GM23248 (cell line): ENCODE measurements at regions not wholly inside any gene's neighbourhood (a gene's known extent, or its start where the extent isn't known, plus 50 kb on each side); places are given as distances from the start of the nearest gene placed in this dataset.

Experiments
- DNase-seq: peaks from one replicate; pipeline ENCODE4 v3.0.0-alpha.2; 2015
- H2AFZ ChIP-seq: fragments of 200-600 bp; sonication (generic); 2 replicates; pipeline ENCODE4 v1.6.1; 2016; ENCODE audit warnings: antibody characterized with exemption
- H3F3A ChIP-seq: fragments of 200-600 bp; sonication (generic); 2 replicates; pipeline ENCODE4 v1.6.1; 2016; ENCODE audit warnings: mild to moderate bottlenecking, antibody characterized with exemption, mixed run types; ENCODE audit not compliant: insufficient read depth
- H3K27ac ChIP-seq: fragments of 200-600 bp; sonication (generic); 2 replicates; pipeline ENCODE4 v1.5.1; 2016; ENCODE audit warnings: mild to moderate bottlenecking
- H3K27me3 ChIP-seq: fragments of 200-600 bp; sonication (generic); replicated peaks from 2 replicates; pipeline ENCODE4 v1.6.1; 2016; ENCODE audit warnings: mild to moderate bottlenecking; ENCODE audit not compliant: insufficient read depth
- H3K36me3 ChIP-seq: fragments of 200-600 bp; sonication (generic); 2 replicates; pipeline ENCODE4 v1.6.1; 2016; ENCODE audit warnings: low read depth, mild to moderate bottlenecking
- H3K4me1 ChIP-seq: fragments of 200-600 bp; sonication (generic); 2 replicates; pipeline ENCODE4 v1.6.1; 2016; ENCODE audit warnings: mild to moderate bottlenecking; ENCODE audit not compliant: insufficient read depth
- H3K4me2 ChIP-seq: fragments of 200-600 bp; sonication (generic); one replicate; pipeline ENCODE4 v1.6.1; 2016; ENCODE audit warnings: mild to moderate bottlenecking; ENCODE audit not compliant: unreplicated experiment
- H3K4me3 ChIP-seq: fragments of 200-600 bp; sonication (generic); 2 replicates; pipeline ENCODE4 v1.5.1; 2016; ENCODE audit warnings: mild to moderate bottlenecking
- H3K79me2 ChIP-seq: fragments of 200-600 bp; sonication (generic); 2 replicates; pipeline ENCODE4 v1.6.1; 2016; ENCODE audit warnings: mild to moderate bottlenecking; ENCODE audit not compliant: insufficient read depth
- H3K9ac ChIP-seq: fragments of 200-600 bp; sonication (generic); 2 replicates; pipeline ENCODE4 v1.6.1; 2016; ENCODE audit warnings: mild to moderate bottlenecking
- H3K9me2 ChIP-seq: fragments of 200-600 bp; sonication (generic); 2 replicates; pipeline ENCODE4 v1.6.1; 2016; ENCODE audit warnings: mixed run types, mild to moderate bottlenecking, moderate library complexity; ENCODE audit not compliant: insufficient read depth
- H3K9me3 ChIP-seq: fragments of 200-600 bp; sonication (generic); one replicate; pipeline ENCODE4 v1.6.1; 2017; ENCODE audit warnings: low read depth
- H4K20me1 ChIP-seq: fragments of 200-600 bp; sonication (generic); 2 replicates; pipeline ENCODE4 v1.6.0; 2016; ENCODE audit not compliant: insufficient read depth
- EZH2 ChIP-seq: fragments of 200-600 bp; sonication (generic); IDR thresholded peaks from 2 replicates; pipeline ENCODE4 v1.6.1; 2018; ENCODE audit warnings: antibody characterized with exemption, mild to moderate bottlenecking; ENCODE audit not compliant: insufficient read depth, poor library complexity, severe bottlenecking
- EZH2phosphoT487 ChIP-seq: fragments of 200-600 bp; sonication (generic); IDR thresholded peaks from 2 replicates; pipeline ENCODE4 v1.6.1; 2018; ENCODE audit warnings: antibody characterized with exemption, moderate library complexity, mild to moderate bottlenecking, low read depth; ENCODE audit not compliant: insufficient read depth
- WGBS, 2 experiments: methylation state at CpG; one replicate each; pipeline ENCODE4 v1.1.6; 2015 to 2017; ENCODE audit warnings: low lambda C conversion rate in 2 of 2, low coverage in 1 of 2; ENCODE audit errors: missing lambda C conversion rate in 2 of 2; 5-methylcytosine and 5-hydroxymethylcytosine counted together
- in situ Hi-C: fragments of 300-500 bp; cut with MboI; formaldehyde crosslinking; loops from 2 replicates; pipeline ENCODE4 v1.15.0; 2020

DNA sequence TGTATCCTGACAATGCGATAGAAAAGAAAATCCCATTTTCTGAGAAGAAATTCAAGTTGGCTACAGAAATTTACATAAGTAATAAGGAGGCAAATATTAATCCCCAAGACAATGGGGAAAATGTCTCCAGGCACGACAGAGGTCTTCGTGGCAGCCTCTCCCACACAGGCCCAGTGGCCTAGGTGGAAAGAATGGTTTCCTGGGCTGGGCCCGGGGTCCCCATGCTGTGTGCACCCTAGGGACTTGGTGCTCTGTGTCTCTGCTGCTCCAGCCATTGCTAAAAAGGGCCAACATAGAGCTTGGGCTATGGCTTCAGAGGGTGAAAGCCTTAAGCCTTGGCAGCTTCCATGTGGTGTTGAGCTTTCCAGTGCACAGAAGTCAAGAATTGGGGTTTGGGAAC is 102.5 kb upstream of the LYPLAL1 start:
- H3K36me3 ChIP-seq: no peaks in the 10 kb centered on the region
- H3K9me3 ChIP-seq: no peaks in the 10 kb centered on the region
- no peaks in the 10 kb centered on the region for H3K27me3 ChIP-seq
- DNase-seq: no peak
- no peak overlapping the region for H3K27ac ChIP-seq
- 58 to 66% methylated on average over 4 of the region's 4 CpGs for WGBS, 2 experiments
- no peaks in the 10 kb centered on the region for H4K20me1 ChIP-seq
- no peak overlapping the region for H3K9ac ChIP-seq
- peaks cover 12% of the 10 kb centered on the region for H3K4me1 ChIP-seq
- no peaks in the 10 kb centered on the region for H3K79me2 ChIP-seq
- H2AFZ ChIP-seq: no peak overlapping the region
- no peak overlapping the region for H3K4me3 ChIP-seq
- H3K4me2 ChIP-seq: no peak overlapping the region
- H3F3A ChIP-seq: peaks cover 13% of the 10 kb centered on the region
- in situ Hi-C loops: loop anchor here (25.0 kb wide), 1 partner anchor 734 kb away; the partner anchor contains the start of gene TGFB2
- no peaks in the 10 kb centered on the region for H3K9me2 ChIP-seq
- TF ChIP-seq EZH2phosphoT487 (no peak), EZH2 (no peak)

- H4K20me1 ChIP-seq: no peaks in the 10 kb centered on the region
- in situ Hi-C loops: loop anchor here (25.0 kb wide), 1 partner anchor 735 kb away; the partner anchor contains the start of gene TGFB2
- WGBS, 2 experiments: 90 to 92% methylated on average over 5 of the region's 5 CpGs
- TF ChIP-seq EZH2phosphoT487 (no peak), EZH2 (no peak)
- H3F3A ChIP-seq: peaks cover 2% of the 10 kb centered on the region; the same call in 1 of the 2 replicates
- H3K9me3 ChIP-seq: no peaks in the 10 kb centered on the region
- H3K27ac ChIP-seq: no peak overlapping the region
- H3K79me2 ChIP-seq: no peaks in the 10 kb centered on the region
- H3K4me2 ChIP-seq: no peak overlapping the region
- no peaks in the 10 kb centered on the region for H3K9me2 ChIP-seq
- DNase-seq: no peak
- H3K4me3 ChIP-seq: no peak overlapping the region
- H2AFZ ChIP-seq: no peak overlapping the region
- H3K9ac ChIP-seq: no peak overlapping the region
- no peaks in the 10 kb centered on the region for H3K27me3 ChIP-seq
- 0 out of 2 replicates have a peak, but pooled peaks cover 2% of the 10 kb centered on the region for H3K4me1 ChIP-seq
- H3K36me3 ChIP-seq: no peaks in the 10 kb centered on the region
These were observed 101.3 kb upstream of the LYPLAL1 start for GRCh38 chr1:219072329-219072728.

GRCh38 chr1:219074084-219074728 is 99.5 kb upstream of the LYPLAL1 start:
- Histone ChIP-seq H3K27ac (no peak overlapping the region), H3F3A (no peaks in the 10 kb centered on the region), H3K4me2 (no peak overlapping the region), H3K9ac (no peak overlapping the region), H3K4me1 (no peaks in the 10 kb centered on the region), H3K4me3 (no peak overlapping the region), H3K9me3 (no peaks in the 10 kb centered on the region), H3K27me3 (no peaks in the 10 kb centered on the region), H3K79me2 (no peaks in the 10 kb centered on the region), H3K9me2 (no peaks in the 10 kb centered on the region), H3K36me3 (no peaks in the 10 kb centered on the region), H4K20me1 (no peaks in the 10 kb centered on the region), H2AFZ (no peak overlapping the region)
- no peak for TF ChIP-seq EZH2
- TF ChIP-seq EZH2phosphoT487: no peak
- in situ Hi-C loops: loop anchor here (25.0 kb wide), 1 partner anchor 737 kb away; the partner anchor contains the start of gene TGFB2
- DNase-seq: no peak
- WGBS, 2 experiments: 95 to 97% methylated on average over 5 of the region's 5 CpGs

- Histone ChIP-seq H3F3A (no peaks in the 10 kb centered on the region), H3K4me3 (no peak overlapping the region), H3K9ac (no peak overlapping the region), H3K9me3 (no peaks in the 10 kb centered on the region), H4K20me1 (no peaks in the 10 kb centered on the region), H3K79me2 (no peaks in the 10 kb centered on the region), H3K27me3 (no peaks in the 10 kb centered on the region), H3K4me1 (no peaks in the 10 kb centered on the region), H2AFZ (no peak overlapping the region), H3K36me3 (no peaks in the 10 kb centered on the region), H3K4me2 (no peak overlapping the region), H3K9me2 (no peaks in the 10 kb centered on the region), H3K27ac (no peak overlapping the region)
- 96% methylated on average over 2 of the region's 2 CpGs for WGBS, 2 experiments
- no peak for DNase-seq
- no peak for TF ChIP-seq EZH2
- TF ChIP-seq EZH2phosphoT487: no peak
- in situ Hi-C loops: no loop called here
These were observed 98.4 kb upstream of the LYPLAL1 start for GRCh38 chr1:219075121-219075879.
